ENCODE measurements at regions not wholly inside any gene's neighbourhood (a gene's known extent, or its start where the extent isn't known, plus 50 kb on each side); places are given as distances from the start of the nearest gene placed in this dataset.

DNA sequence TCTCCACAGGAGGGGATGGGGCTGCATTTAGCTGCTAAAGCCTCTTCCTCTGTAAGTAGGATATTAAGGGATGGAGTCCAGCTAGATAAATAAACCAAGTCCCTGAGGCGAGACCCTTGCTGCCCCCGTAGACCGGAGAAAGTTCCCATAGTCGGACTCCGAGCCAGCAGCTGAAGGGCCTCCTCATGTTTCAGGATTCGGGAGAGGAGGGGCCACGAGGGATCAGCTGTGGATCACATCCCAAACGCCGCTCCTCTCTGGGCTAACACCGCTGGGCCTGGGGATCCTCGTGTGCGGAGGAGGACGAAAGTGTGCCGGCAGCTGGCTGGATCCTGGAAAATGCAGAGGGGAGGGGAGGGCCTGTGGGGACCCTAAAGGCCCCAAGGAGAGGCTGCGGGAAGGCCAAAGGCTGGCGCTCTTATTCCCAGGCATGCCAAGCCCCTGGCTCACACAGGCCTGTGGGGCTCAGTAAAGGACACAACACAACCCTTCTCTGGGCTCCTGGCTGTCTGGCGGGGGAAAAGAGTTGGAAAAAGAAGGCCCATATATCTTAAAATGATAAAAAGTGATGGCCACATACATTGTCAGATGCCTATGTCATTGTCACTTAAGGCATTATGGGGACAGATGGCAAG, 82.5 kb upstream of the TMEM72 start:
- ATAC-seq (ENCODE audit: low FRiP score) (no peak), DNase-seq (ENCODE audit: low spot score) (no peak)
- TF ChIP-seq, protein P1, sequence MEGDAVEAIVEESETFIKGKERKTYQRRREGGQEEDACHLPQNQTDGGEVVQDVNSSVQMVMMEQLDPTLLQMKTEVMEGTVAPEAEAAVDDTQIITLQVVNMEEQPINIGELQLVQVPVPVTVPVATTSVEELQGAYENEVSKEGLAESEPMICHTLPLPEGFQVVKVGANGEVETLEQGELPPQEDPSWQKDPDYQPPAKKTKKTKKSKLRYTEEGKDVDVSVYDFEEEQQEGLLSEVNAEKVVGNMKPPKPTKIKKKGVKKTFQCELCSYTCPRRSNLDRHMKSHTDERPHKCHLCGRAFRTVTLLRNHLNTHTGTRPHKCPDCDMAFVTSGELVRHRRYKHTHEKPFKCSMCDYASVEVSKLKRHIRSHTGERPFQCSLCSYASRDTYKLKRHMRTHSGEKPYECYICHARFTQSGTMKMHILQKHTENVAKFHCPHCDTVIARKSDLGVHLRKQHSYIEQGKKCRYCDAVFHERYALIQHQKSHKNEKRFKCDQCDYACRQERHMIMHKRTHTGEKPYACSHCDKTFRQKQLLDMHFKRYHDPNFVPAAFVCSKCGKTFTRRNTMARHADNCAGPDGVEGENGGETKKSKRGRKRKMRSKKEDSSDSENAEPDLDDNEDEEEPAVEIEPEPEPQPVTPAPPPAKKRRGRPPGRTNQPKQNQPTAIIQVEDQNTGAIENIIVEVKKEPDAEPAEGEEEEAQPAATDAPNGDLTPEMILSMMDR (IDR thresholded peaks at IDR 0.05) = no peak

DNA sequence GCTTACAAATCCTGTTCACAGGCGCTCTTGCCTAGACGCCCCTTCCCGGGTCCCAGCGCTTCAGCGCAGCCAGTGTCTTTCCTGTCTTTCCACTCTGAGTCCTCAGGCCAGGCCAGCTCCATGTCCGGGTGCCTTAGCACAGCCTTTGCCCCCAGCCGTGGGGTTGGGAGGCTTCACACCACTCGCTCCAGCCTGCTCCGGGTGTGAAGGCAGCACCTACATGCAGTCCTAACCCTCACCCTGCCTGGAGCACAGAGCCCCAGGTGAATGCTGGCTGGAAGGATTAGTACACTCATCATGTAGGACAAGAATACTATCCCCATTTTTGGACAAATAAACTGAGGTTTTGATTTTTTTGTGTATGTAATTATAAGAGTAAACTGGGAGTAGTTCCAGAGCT, 81.7 kb upstream of the TMEM72 start:
- ATAC-seq (ENCODE audit: low FRiP score) = no peak
- no peak for DNase-seq (ENCODE audit: low spot score)
- TF ChIP-seq, protein P1 (IDR thresholded peaks at IDR 0.05) = no peak

DNA sequence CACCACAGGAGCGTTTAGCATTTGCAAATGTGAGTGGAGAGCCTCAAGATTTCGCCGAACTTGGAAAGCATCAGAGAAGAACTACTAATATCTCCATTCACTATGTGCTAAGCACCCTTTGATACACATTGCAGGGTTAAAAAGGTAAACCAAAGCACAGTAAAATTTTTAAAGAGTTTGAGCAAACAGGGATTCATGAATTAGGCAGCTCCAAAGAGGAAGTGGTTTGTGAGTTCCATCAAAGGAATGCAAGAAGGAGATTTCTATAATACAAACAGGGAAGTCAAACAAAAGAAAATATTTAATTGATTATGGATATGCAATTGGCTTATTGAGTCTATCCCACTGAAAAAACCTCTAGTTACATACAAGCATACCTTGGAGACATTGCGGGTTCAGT, 81.1 kb upstream of the TMEM72 start:
- DNase-seq (ENCODE audit: low spot score) (no peak), ATAC-seq (ENCODE audit: low FRiP score) (no peak)
- TF ChIP-seq, protein P1 (IDR thresholded peaks at IDR 0.05) = no peak

DNA sequence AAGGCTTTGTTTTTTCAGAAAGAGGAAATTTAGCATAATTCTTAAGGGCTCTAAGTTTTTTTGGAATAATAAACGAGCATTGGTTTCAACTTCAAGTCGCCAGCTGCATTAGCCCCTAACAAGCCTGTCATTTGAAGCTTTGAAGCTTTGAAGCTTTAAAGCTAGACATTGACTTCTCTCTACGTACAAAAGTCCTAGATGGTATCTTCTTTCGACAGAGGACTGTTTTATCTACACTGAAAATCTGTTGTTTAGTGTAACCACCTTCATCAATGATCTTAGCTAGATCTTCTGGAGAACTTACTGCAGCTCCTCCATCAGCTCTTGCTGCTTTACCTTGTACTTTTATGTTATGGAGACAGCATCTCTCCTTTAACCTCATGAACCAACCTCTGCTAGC, 79.6 kb upstream of the TMEM72 start:
- ATAC-seq (ENCODE audit: low FRiP score) (no peak), DNase-seq (ENCODE audit: low spot score) (no peak)
- TF ChIP-seq, protein P1 (IDR thresholded peaks at IDR 0.05) = no peak

DNA sequence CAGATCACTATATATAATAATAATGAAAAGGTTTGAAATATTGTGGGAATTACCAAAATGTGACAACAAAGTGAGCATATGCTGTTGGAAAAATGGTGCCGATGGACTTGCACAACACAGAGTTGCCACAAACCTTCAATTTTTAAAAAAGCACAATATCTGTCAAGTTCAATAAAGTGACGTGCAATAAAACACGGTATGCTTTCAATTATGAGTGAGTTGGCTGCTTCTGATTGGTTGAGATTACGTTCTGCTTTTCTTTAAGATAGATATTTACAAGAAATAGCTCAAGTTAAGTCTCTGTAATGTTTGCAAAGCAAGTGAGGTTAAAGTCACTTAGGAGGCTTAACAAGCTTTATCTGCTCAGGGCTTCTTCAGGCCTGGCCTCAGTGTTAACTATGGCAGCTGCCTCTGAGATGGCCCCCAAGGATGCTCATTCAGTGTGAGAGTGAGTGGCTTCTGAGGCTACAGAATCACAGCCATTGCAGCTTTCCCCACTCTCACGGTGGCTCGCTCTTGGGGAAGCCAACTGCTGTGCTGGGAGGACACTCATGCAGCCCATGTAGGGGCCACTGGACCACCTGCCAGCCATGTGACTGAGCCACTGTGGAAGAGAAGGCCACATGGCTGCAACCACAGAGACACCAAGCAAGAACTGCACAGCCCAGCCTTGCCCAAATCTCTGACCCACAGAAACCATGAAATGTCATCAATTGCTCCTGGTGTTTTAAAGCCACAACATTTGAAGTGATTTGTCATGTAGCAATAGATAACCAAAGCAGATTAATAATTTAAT, 78.3 kb upstream of the TMEM72 start:
- TF ChIP-seq, protein P1 (IDR thresholded peaks at IDR 0.05) = no peak
- DNase-seq (ENCODE audit: low spot score) (no peak), ATAC-seq (ENCODE audit: low FRiP score) (no peak)

DNA sequence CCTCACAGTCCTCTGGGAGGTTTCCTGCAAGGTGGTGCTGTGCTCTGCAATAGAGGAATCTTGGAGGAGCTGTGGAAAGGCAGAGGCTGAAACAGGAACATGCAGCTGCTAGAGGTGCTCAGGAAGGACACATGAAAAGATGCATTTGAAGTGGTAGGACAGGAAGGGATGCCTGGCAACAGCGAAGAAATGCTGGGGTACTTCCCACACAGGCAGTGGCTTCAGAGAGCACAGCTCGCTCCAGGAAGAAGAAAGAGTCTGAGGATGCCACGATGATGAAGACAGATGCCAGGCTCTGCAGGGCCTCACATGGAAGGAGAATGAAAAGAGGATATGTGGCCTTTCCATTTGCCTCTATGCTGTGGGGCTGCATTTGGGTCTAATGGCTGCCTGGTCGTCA, 77.0 kb upstream of the TMEM72 start:
- no peak for DNase-seq (ENCODE audit: low spot score)
- TF ChIP-seq, protein P1 (IDR thresholded peaks at IDR 0.05) = no peak
- no peak for ATAC-seq (ENCODE audit: low FRiP score)

DNA sequence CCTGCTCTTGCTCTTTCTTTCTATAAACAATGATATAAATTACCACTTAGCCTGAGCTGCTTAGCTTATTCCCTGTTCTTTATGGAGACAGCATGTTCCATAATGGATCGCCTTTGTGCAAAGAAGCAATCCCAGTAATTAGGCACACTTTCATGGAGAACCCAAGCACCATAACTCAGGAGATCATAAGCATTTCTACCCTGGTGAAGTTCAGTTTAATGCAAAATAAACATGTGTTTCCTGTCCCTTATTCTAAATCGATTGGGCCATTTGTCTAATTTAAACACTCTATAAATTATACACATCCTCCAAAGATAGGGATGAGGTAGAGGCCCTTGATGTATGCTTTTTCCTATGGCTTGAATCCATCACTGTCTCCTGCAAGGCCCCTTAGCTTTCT, 75.8 kb upstream of the TMEM72 start:
- ATAC-seq (ENCODE audit: low FRiP score) (no peak), DNase-seq (ENCODE audit: low spot score) (no peak)
- TF ChIP-seq, protein P1 (IDR thresholded peaks at IDR 0.05) = no peak
